ENCODE measurements at regions not wholly inside any gene's neighbourhood (a gene's known extent, or its start where the extent isn't known, plus 50 kb on each side); places are given as distances from the start of the nearest gene placed in this dataset.

- H3K27me3 Mint-ChIP-seq (ENCODE audit: low read depth), result no peaks in the 10 kb centered on the region
- H3K4me1 Mint-ChIP-seq (ENCODE audit: low read depth), result peaks cover 6% of the 10 kb centered on the region
- H3K9me3 Mint-ChIP-seq, result no peaks in the 10 kb centered on the region
- H3K36me3 Mint-ChIP-seq (ENCODE audit: low read depth), result no peaks in the 10 kb centered on the region
- no peak overlapping the region for H3K4me3 Mint-ChIP-seq
- DNase-seq (ENCODE audit: low spot score), result no peak
- no peak overlapping the region for H3K27ac Mint-ChIP-seq
These were observed 121.5 kb upstream of the CREB1 start for GRCh38 chr2:207408086-207408794.

DNA sequence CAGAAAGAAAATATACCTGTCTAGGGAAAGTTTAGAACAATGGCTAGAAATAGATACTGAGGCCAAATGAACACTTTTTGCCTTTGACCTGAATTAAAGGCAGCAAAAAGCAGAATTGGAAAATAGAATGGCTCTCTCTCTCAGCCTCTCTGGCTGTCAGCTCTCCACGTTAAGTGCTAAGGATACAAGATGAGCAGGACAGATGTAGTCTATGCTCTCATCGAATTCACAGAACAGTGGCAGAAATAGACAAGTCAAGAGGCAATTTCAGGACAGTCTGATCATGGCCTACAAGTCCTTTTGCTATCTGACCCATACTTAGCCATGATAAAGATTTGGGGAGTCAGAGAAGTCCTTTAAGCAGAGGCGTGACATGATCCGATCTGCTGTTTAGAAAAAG lies 120.2 kb upstream of the CREB1 start:
- Mint-ChIP-seq H3K4me3 (no peak overlapping the region), H3K27ac (no peak overlapping the region), H3K27me3 (ENCODE audit: low read depth) (no peaks in the 10 kb centered on the region), H3K9me3 (no peaks in the 10 kb centered on the region), H3K4me1 (ENCODE audit: low read depth) (peaks cover 8% of the 10 kb centered on the region), H3K36me3 (ENCODE audit: low read depth) (no peaks in the 10 kb centered on the region)
- no peak for DNase-seq (ENCODE audit: low spot score)

GRCh38 chr2:207412787-207413310 lies 116.9 kb upstream of the CREB1 start:
- no peaks in the 10 kb centered on the region for H3K36me3 Mint-ChIP-seq (ENCODE audit: low read depth)
- H3K4me1 Mint-ChIP-seq (ENCODE audit: low read depth), result peaks cover 8% of the 10 kb centered on the region
- H3K27ac Mint-ChIP-seq, result no peak overlapping the region
- DNase-seq (ENCODE audit: low spot score), result no peak
- no peaks in the 10 kb centered on the region for H3K27me3 Mint-ChIP-seq (ENCODE audit: low read depth)
- no peaks in the 10 kb centered on the region for H3K9me3 Mint-ChIP-seq
- H3K4me3 Mint-ChIP-seq, result no peak overlapping the region

GRCh38 chr2:207413376-207413907 lies 116.3 kb upstream of the CREB1 start:
- no peak overlapping the region for H3K27ac Mint-ChIP-seq
- H3K27me3 Mint-ChIP-seq (ENCODE audit: low read depth), result no peaks in the 10 kb centered on the region

DNA sequence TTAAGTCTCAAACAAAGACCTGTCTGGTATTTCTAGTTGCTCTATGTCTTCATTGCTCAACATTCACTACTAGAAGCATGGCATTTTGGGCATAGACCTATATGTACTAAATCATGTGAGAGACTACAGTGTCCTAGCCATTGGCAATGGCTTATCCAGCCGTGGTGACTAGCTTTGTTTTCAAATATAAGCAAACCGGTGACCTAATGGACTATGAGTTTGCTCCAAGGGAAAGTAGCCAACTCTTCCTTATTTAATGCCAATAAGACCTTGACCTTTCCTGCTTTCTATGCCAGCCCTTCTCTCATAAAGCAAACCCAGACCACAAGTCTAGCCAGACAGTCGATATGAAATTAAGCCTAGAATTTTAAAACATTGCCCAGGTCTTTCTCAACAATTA lies 113.7 kb upstream of the CREB1 start:
- Mint-ChIP-seq H3K27me3 (ENCODE audit: low read depth) (peaks cover 2% of the 10 kb centered on the region), H3K9me3 (no peaks in the 10 kb centered on the region), H3K27ac (no peak overlapping the region), H3K4me1 (ENCODE audit: low read depth) (peaks cover 8% of the 10 kb centered on the region), H3K4me3 (no peak overlapping the region), H3K36me3 (ENCODE audit: low read depth) (no peaks in the 10 kb centered on the region)
- no peak for DNase-seq (ENCODE audit: low spot score)

More at GRCh38 chr2:207413376-207413907, 116.3 kb upstream of the CREB1 start:
- no peak for DNase-seq (ENCODE audit: low spot score)
- Mint-ChIP-seq H3K4me3 (no peak overlapping the region), H3K4me1 (ENCODE audit: low read depth) (peaks cover 8% of the 10 kb centered on the region), H3K9me3 (no peaks in the 10 kb centered on the region), H3K36me3 (ENCODE audit: low read depth) (no peaks in the 10 kb centered on the region)

DNA sequence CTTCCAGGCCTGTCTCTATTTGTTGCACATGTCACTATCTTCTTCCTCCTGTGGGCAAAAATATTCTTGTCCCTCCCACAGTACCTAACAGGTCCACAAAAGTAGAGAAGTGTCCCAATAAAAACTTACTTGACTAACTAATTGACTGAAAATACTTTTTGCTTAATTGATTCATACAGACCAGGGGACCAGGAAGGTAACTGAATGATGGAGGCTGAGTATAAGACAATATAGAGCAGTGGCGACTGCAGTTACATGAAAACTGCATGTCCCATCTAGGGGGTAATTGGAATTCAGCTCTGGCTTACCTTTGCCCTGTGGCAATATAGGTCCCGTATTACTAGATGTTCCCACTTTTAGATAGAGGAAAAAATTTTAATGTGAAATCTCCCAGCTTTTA lies 112.9 kb upstream of the CREB1 start:
- H3K9me3 Mint-ChIP-seq, result peaks cover 3% of the 10 kb centered on the region
- H3K4me3 Mint-ChIP-seq, result no peak overlapping the region
- peaks cover 8% of the 10 kb centered on the region for H3K4me1 Mint-ChIP-seq (ENCODE audit: low read depth)

GRCh38 chr2:207417301-207417718 lies 112.5 kb upstream of the CREB1 start:
- no peaks in the 10 kb centered on the region for H3K36me3 Mint-ChIP-seq (ENCODE audit: low read depth)
- H3K27ac Mint-ChIP-seq, result no peak overlapping the region
- peaks cover 2% of the 10 kb centered on the region for H3K27me3 Mint-ChIP-seq (ENCODE audit: low read depth)
- peaks cover 5% of the 10 kb centered on the region for H3K9me3 Mint-ChIP-seq
- H3K4me3 Mint-ChIP-seq, result no peak overlapping the region
- peaks cover 8% of the 10 kb centered on the region for H3K4me1 Mint-ChIP-seq (ENCODE audit: low read depth)
- DNase-seq (ENCODE audit: low spot score), result no peak

More for the DNA sequence above, 112.9 kb upstream of the CREB1 start:
- Mint-ChIP-seq H3K27me3 (ENCODE audit: low read depth) (peaks cover 2% of the 10 kb centered on the region), H3K27ac (no peak overlapping the region), H3K36me3 (ENCODE audit: low read depth) (no peaks in the 10 kb centered on the region)
- DNase-seq (ENCODE audit: low spot score), result no peak

GRCh38 chr2:207418419-207418818 lies 111.3 kb upstream of the CREB1 start:
- Mint-ChIP-seq H3K27ac (no peak overlapping the region), H3K4me1 (ENCODE audit: low read depth) (peaks cover 7% of the 10 kb centered on the region), H3K27me3 (ENCODE audit: low read depth) (peaks cover 2% of the 10 kb centered on the region), H3K36me3 (ENCODE audit: low read depth) (no peaks in the 10 kb centered on the region), H3K4me3 (no peak overlapping the region), H3K9me3 (peaks cover 15% of the 10 kb centered on the region)
- no peak for DNase-seq (ENCODE audit: low spot score)

DNA sequence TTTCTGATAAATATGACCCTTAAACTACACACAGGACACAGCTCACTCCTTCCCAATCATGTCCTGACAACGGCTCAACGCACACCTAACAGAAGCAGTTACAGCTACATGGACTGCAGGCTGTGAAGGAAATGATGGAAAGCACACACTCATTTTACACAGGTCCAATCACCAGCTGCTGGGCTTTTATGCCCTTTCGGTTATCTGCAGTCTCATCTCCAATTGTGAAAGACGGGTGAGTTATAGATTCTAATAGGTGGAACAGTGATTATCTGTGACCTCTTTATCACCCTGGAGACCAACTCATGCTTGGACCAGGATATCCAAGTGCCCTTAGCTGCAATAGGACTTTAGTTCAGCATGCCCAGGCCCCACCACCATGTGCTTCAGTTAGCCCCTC lies 110.4 kb upstream of the CREB1 start:
- Mint-ChIP-seq H3K9me3 (peaks cover 23% of the 10 kb centered on the region), H3K4me3 (no peak overlapping the region), H3K36me3 (ENCODE audit: low read depth) (peaks cover 4% of the 10 kb centered on the region), H3K27me3 (ENCODE audit: low read depth) (peaks cover 2% of the 10 kb centered on the region), H3K4me1 (ENCODE audit: low read depth) (peaks cover 14% of the 10 kb centered on the region), H3K27ac (no peak overlapping the region)
- no peak for DNase-seq (ENCODE audit: low spot score)

- Mint-ChIP-seq H3K4me1 (ENCODE audit: low read depth) (peaks cover 14% of the 10 kb centered on the region), H3K27ac (no peak overlapping the region), H3K4me3 (no peak overlapping the region), H3K9me3 (peaks cover 34% of the 10 kb centered on the region), H3K36me3 (ENCODE audit: low read depth) (peaks cover 6% of the 10 kb centered on the region), H3K27me3 (ENCODE audit: low read depth) (peaks cover 2% of the 10 kb centered on the region)
- no peak for DNase-seq (ENCODE audit: low spot score)
These were observed 108.1 kb upstream of the CREB1 start for GRCh38 chr2:207421671-207422070.

- no peak for DNase-seq (ENCODE audit: low spot score)
- no peak overlapping the region for H3K27ac Mint-ChIP-seq
- peaks cover 6% of the 10 kb centered on the region for H3K36me3 Mint-ChIP-seq (ENCODE audit: low read depth)
- H3K4me3 Mint-ChIP-seq, result no peak overlapping the region
- peaks cover 34% of the 10 kb centered on the region for H3K9me3 Mint-ChIP-seq
- H3K4me1 Mint-ChIP-seq (ENCODE audit: low read depth), result peaks cover 14% of the 10 kb centered on the region
- peaks cover 2% of the 10 kb centered on the region for H3K27me3 Mint-ChIP-seq (ENCODE audit: low read depth)
These were observed 107.4 kb upstream of the CREB1 start for GRCh38 chr2:207422380-207422779.

GRCh38 chr2:207423886-207424285 lies 105.9 kb upstream of the CREB1 start:
- H3K4me3 Mint-ChIP-seq, result no peak overlapping the region
- H3K36me3 Mint-ChIP-seq (ENCODE audit: low read depth), result peaks cover 6% of the 10 kb centered on the region
- H3K4me1 Mint-ChIP-seq (ENCODE audit: low read depth), result peaks cover 14% of the 10 kb centered on the region
- peak; percentile 65 for DNase-seq (ENCODE audit: low spot score)
- peak overlapping the region; percentile 56 for H3K27ac Mint-ChIP-seq
- no peaks in the 10 kb centered on the region for H3K27me3 Mint-ChIP-seq (ENCODE audit: low read depth)
- H3K9me3 Mint-ChIP-seq, result peaks cover 34% of the 10 kb centered on the region

DNA sequence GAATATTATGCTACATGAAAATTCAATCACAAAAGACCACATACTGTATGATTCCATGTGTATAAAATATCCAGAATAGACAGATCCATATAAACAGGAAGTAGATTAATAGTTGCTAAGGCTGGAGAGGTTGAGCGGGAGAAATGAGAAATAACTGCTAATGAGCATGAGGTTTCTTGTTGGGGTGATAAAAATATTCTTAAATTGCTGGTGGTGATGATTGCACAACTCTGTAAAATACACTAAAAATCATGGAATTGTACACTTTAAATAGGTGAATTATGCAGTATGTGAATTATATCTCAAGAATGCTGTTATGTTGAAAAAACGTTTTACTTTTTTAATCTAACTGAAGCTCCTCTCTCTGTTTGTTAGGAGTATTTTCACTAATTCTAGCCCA lies 101.8 kb upstream of the CREB1 start:
- no peak for DNase-seq (ENCODE audit: low spot score)
- Mint-ChIP-seq H3K36me3 (ENCODE audit: low read depth) (peaks cover 6% of the 10 kb centered on the region), H3K4me1 (ENCODE audit: low read depth) (peaks cover 12% of the 10 kb centered on the region), H3K27ac (no peak overlapping the region), H3K9me3 (peaks cover 23% of the 10 kb centered on the region), H3K4me3 (no peak overlapping the region), H3K27me3 (ENCODE audit: low read depth) (no peaks in the 10 kb centered on the region)

DNA sequence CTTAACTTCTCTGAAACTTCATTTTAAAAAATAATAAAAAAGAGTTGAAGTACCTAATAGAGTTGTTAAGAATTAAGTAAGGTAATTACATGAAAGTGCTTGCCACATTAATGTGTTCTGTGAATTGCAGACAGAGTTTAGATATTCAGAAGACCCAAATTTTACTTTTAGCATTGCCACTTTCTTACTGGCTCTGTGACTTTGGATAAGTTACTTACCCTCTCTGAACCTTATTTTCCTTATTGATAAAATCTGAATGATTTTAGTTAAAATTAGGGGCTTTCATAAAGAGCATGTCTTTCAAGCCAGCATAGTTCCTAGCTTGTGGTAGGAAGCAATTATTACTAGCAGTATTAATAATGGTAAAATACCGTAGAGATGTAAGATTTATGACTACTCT lies 101.2 kb upstream of the CREB1 start:
- Mint-ChIP-seq H3K27me3 (ENCODE audit: low read depth) (no peaks in the 10 kb centered on the region), H3K4me3 (no peak overlapping the region), H3K9me3 (peaks cover 17% of the 10 kb centered on the region), H3K27ac (no peak overlapping the region), H3K36me3 (ENCODE audit: low read depth) (peaks cover 6% of the 10 kb centered on the region), H3K4me1 (ENCODE audit: low read depth) (peaks cover 7% of the 10 kb centered on the region)
- no peak for DNase-seq (ENCODE audit: low spot score)

Measured in T-helper 2 cell treated with Interferon-gamma antibody and Interleukin-4, amounts not matched to agents 5 μg/mL and 100 μg/mL, for 36 hours (primary cell).